ENCODE measurements at regions not wholly inside any gene's neighbourhood (a gene's known extent, or its start where the extent isn't known, plus 50 kb on each side); places are given as distances from the start of the nearest gene placed in this dataset.

- TF ChIP-seq ELF4 (IDR thresholded peaks at IDR 0.05) (no peak), L3MBTL2 (conservative IDR thresholded peaks at IDR 0.05) (no peak), FOXM1 (IDR thresholded peaks at IDR 0.05; ENCODE audit: borderline replicate concordance) (no peak), SP1 (IDR thresholded peaks at IDR 0.05) (no peak), PKNOX1 (IDR thresholded peaks at IDR 0.05) (no peak), NFRKB (IDR thresholded peaks at IDR 0.05) (no peak), SUZ12 (IDR thresholded peaks at IDR 0.05) (no peak), ZNF384 (IDR thresholded peaks at IDR 0.05) (no peak), FOXK2 (IDR thresholded peaks at IDR 0.05) (no peak)
These were observed 346.6 kb upstream of the RBMS3 start for GRCh38 chr3:28934126-28934813.

Measured in HEK293T (cell line).